ENCODE measurements at regions not wholly inside any gene's neighbourhood (a gene's known extent, or its start where the extent isn't known, plus 50 kb on each side); places are given as distances from the start of the nearest gene placed in this dataset.

GRCh38 chr19:30891051-30891450 lies 458.2 kb downstream of the TSHZ3 start:
- TF ChIP-seq CTCF (IDR thresholded peaks at IDR 0.05; ENCODE audit: extremely low read depth, missing control alignments): no peak

GRCh38 chr19:30890033-30890432 lies 459.2 kb downstream of the TSHZ3 start:
- TF ChIP-seq CTCF (IDR thresholded peaks at IDR 0.05; ENCODE audit: extremely low read depth, missing control alignments): no peak
- DNase-seq (ENCODE audit: low spot score): no peak

More at GRCh38 chr19:30891051-30891450, 458.2 kb downstream of the TSHZ3 start:
- DNase-seq (ENCODE audit: low spot score): no peak

- DNase-seq (ENCODE audit: low spot score): no peak
- TF ChIP-seq CTCF (IDR thresholded peaks at IDR 0.05; ENCODE audit: extremely low read depth, missing control alignments): no peak
Measured at GRCh38 chr19:30888937-30889336, 460.3 kb downstream of the TSHZ3 start.

- no peak for DNase-seq (ENCODE audit: low spot score)
- TF ChIP-seq CTCF (IDR thresholded peaks at IDR 0.05; ENCODE audit: extremely low read depth, missing control alignments): no peak
Measured at GRCh38 chr19:30887042-30887441, 462.2 kb downstream of the TSHZ3 start.

- no peak for TF ChIP-seq CTCF (IDR thresholded peaks at IDR 0.05; ENCODE audit: extremely low read depth, missing control alignments)
- no peak for DNase-seq (ENCODE audit: low spot score)
Measured at GRCh38 chr19:30886222-30886621, 463.0 kb downstream of the TSHZ3 start.

- no peak for TF ChIP-seq CTCF (IDR thresholded peaks at IDR 0.05; ENCODE audit: extremely low read depth, missing control alignments)
- no peak for DNase-seq (ENCODE audit: low spot score)
Measured at GRCh38 chr19:30884146-30884812, 465.0 kb downstream of the TSHZ3 start.

GRCh38 chr19:30883071-30883470 lies 466.2 kb downstream of the TSHZ3 start:
- no peak for TF ChIP-seq CTCF (IDR thresholded peaks at IDR 0.05; ENCODE audit: extremely low read depth, missing control alignments)
- DNase-seq (ENCODE audit: low spot score): no peak
